ENCODE measurements at regions not wholly inside any gene's neighbourhood (a gene's known extent, or its start where the extent isn't known, plus 50 kb on each side); places are given as distances from the start of the nearest gene placed in this dataset.

DNA sequence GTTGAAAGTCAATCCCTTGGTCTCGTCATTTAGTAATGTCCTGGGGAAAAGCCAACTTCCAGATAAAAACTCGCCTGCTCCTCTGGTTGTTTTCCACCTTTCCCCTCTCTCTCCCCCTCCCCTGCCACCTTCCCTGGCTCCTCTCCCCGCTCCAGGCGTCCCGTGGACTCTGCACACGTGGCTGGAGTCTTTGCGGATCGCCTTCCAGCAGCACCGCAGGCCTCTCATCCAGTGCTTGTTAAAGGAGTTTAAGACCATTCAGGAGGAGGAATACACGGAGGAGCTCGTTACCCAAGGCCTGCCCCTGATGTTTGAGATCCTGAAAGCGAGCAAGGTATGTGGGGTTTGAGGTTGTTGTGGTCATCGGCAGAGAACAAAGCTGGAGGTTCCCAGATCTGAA lies 65.8 kb upstream of the PWP1 start:
- no peak for TF ChIP-seq CTCF (IDR thresholded peaks at IDR 0.05)
- no peak for TF ChIP-seq POLR2A (IDR thresholded peaks at IDR 0.05)

Measured in Peyer's patch (tissue), 4 donors.